GM23248 (cell line): ENCODE measurements at regions not wholly inside any gene's neighbourhood (a gene's known extent, or its start where the extent isn't known, plus 50 kb on each side); places are given as distances from the start of the nearest gene placed in this dataset.
A peak's percentile ranks its signal among the peaks of the same experiment; 100 is the strongest.

Experiments
- DNase-seq: peaks from one replicate; pipeline ENCODE4 v3.0.0-alpha.2; 2015
- H2AFZ ChIP-seq: fragments of 200-600 bp; sonication (generic); 2 replicates; pipeline ENCODE4 v1.6.1; 2016; ENCODE audit warnings: antibody characterized with exemption
- H3F3A ChIP-seq: fragments of 200-600 bp; sonication (generic); 2 replicates; pipeline ENCODE4 v1.6.1; 2016; ENCODE audit warnings: mild to moderate bottlenecking, antibody characterized with exemption, mixed run types; ENCODE audit not compliant: insufficient read depth
- H3K27ac ChIP-seq: fragments of 200-600 bp; sonication (generic); 2 replicates; pipeline ENCODE4 v1.5.1; 2016; ENCODE audit warnings: mild to moderate bottlenecking
- H3K27me3 ChIP-seq: fragments of 200-600 bp; sonication (generic); replicated peaks from 2 replicates; pipeline ENCODE4 v1.6.1; 2016; ENCODE audit warnings: mild to moderate bottlenecking; ENCODE audit not compliant: insufficient read depth
- H3K36me3 ChIP-seq: fragments of 200-600 bp; sonication (generic); 2 replicates; pipeline ENCODE4 v1.6.1; 2016; ENCODE audit warnings: low read depth, mild to moderate bottlenecking
- H3K4me1 ChIP-seq: fragments of 200-600 bp; sonication (generic); 2 replicates; pipeline ENCODE4 v1.6.1; 2016; ENCODE audit warnings: mild to moderate bottlenecking; ENCODE audit not compliant: insufficient read depth
- H3K4me2 ChIP-seq: fragments of 200-600 bp; sonication (generic); one replicate; pipeline ENCODE4 v1.6.1; 2016; ENCODE audit warnings: mild to moderate bottlenecking; ENCODE audit not compliant: unreplicated experiment
- H3K4me3 ChIP-seq: fragments of 200-600 bp; sonication (generic); 2 replicates; pipeline ENCODE4 v1.5.1; 2016; ENCODE audit warnings: mild to moderate bottlenecking
- H3K79me2 ChIP-seq: fragments of 200-600 bp; sonication (generic); 2 replicates; pipeline ENCODE4 v1.6.1; 2016; ENCODE audit warnings: mild to moderate bottlenecking; ENCODE audit not compliant: insufficient read depth
- H3K9ac ChIP-seq: fragments of 200-600 bp; sonication (generic); 2 replicates; pipeline ENCODE4 v1.6.1; 2016; ENCODE audit warnings: mild to moderate bottlenecking
- H3K9me2 ChIP-seq: fragments of 200-600 bp; sonication (generic); 2 replicates; pipeline ENCODE4 v1.6.1; 2016; ENCODE audit warnings: mixed run types, mild to moderate bottlenecking, moderate library complexity; ENCODE audit not compliant: insufficient read depth
- H3K9me3 ChIP-seq: fragments of 200-600 bp; sonication (generic); one replicate; pipeline ENCODE4 v1.6.1; 2017; ENCODE audit warnings: low read depth
- H4K20me1 ChIP-seq: fragments of 200-600 bp; sonication (generic); 2 replicates; pipeline ENCODE4 v1.6.0; 2016; ENCODE audit not compliant: insufficient read depth
- EZH2 ChIP-seq: fragments of 200-600 bp; sonication (generic); IDR thresholded peaks from 2 replicates; pipeline ENCODE4 v1.6.1; 2018; ENCODE audit warnings: antibody characterized with exemption, mild to moderate bottlenecking; ENCODE audit not compliant: insufficient read depth, poor library complexity, severe bottlenecking
- EZH2phosphoT487 ChIP-seq: fragments of 200-600 bp; sonication (generic); IDR thresholded peaks from 2 replicates; pipeline ENCODE4 v1.6.1; 2018; ENCODE audit warnings: antibody characterized with exemption, moderate library complexity, mild to moderate bottlenecking, low read depth; ENCODE audit not compliant: insufficient read depth
- WGBS, 2 experiments: methylation state at CpG; one replicate each; pipeline ENCODE4 v1.1.6; 2015 to 2017; ENCODE audit warnings: low lambda C conversion rate in 2 of 2, low coverage in 1 of 2; ENCODE audit errors: missing lambda C conversion rate in 2 of 2; 5-methylcytosine and 5-hydroxymethylcytosine counted together
- in situ Hi-C: fragments of 300-500 bp; cut with MboI; formaldehyde crosslinking; loops from 2 replicates; pipeline ENCODE4 v1.15.0; 2020

DNA sequence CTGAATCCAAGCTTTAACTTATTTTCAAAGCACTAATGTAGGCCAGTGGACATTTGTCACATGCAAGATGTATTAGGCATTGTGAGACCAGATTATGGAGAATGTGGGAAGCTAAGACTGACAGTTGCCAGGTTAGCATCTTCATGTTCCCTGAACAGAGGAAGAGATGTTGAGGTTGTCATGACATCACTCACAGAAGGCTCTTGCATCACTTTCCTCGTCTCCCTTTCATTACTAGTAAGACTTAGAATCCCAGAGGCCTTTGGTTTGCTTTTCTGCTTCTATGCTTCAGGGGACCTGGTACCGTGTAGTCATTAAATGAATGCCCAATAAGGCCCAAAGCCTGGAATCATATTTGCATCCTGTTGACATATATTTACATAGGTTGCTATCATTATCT, 76.4 kb upstream of the RPS23 start:
- peaks cover 52% of the 10 kb centered on the region for H3F3A ChIP-seq
- H3K4me1 ChIP-seq: peaks cover 53% of the 10 kb centered on the region
- TF ChIP-seq EZH2phosphoT487 (no peak), EZH2 (no peak)
- no peak overlapping the region for H3K27ac ChIP-seq
- H2AFZ ChIP-seq: no peak overlapping the region
- no peak overlapping the region for H3K9ac ChIP-seq
- DNase-seq: no peak
- H3K36me3 ChIP-seq: no peaks in the 10 kb centered on the region
- no peaks in the 10 kb centered on the region for H4K20me1 ChIP-seq
- no peaks in the 10 kb centered on the region for H3K9me2 ChIP-seq
- in situ Hi-C loops: loop anchor here (25.0 kb wide), 2 partner anchors 283 to 433 kb away; no protein-coding TSS in a partner anchor
- H3K4me3 ChIP-seq: no peak overlapping the region
- 97 to 98% methylated on average over 2 of the region's 2 CpGs for WGBS, 2 experiments
- H3K27me3 ChIP-seq: no peaks in the 10 kb centered on the region
- H3K9me3 ChIP-seq: no peaks in the 10 kb centered on the region
- no peak overlapping the region for H3K4me2 ChIP-seq
- H3K79me2 ChIP-seq: no peaks in the 10 kb centered on the region

DNA sequence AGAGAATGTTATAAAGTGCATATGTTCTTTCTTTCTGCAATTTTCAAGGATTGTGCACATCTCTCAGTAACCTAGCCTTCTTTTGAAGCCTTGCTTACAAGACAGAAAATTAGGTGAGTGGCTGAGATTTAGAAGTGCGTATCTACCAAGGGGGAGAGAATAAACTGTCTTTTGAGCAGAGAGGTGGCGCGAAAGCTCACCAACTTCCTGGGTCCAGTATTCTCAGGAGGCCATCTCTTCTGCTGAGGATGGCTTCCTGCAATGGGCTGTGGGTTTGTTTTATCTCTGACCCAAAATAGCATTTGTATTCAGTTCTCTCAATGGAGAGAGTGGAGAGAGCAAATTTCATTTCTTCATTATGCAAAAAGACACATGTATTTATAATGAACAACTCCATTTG, 75.4 kb upstream of the RPS23 start:
- Histone ChIP-seq H3K9ac (no peak overlapping the region), H3K79me2 (no peaks in the 10 kb centered on the region), H2AFZ (no peak overlapping the region), H3K27ac (no peak overlapping the region), H3K4me1 (peaks cover 54% of the 10 kb centered on the region), H3K27me3 (no peaks in the 10 kb centered on the region), H3K9me3 (no peaks in the 10 kb centered on the region), H3F3A (peaks cover 46% of the 10 kb centered on the region), H3K4me3 (no peak overlapping the region), H3K9me2 (no peaks in the 10 kb centered on the region), H4K20me1 (no peaks in the 10 kb centered on the region), H3K36me3 (no peaks in the 10 kb centered on the region), H3K4me2 (no peak overlapping the region)
- 99 to 100% methylated on average over 3 of the region's 3 CpGs for WGBS, 2 experiments
- in situ Hi-C loops: loop anchor here (25.0 kb wide), 2 partner anchors 284 to 434 kb away; no protein-coding TSS in a partner anchor
- DNase-seq: no peak
- TF ChIP-seq EZH2phosphoT487 (no peak), EZH2 (no peak)

DNA sequence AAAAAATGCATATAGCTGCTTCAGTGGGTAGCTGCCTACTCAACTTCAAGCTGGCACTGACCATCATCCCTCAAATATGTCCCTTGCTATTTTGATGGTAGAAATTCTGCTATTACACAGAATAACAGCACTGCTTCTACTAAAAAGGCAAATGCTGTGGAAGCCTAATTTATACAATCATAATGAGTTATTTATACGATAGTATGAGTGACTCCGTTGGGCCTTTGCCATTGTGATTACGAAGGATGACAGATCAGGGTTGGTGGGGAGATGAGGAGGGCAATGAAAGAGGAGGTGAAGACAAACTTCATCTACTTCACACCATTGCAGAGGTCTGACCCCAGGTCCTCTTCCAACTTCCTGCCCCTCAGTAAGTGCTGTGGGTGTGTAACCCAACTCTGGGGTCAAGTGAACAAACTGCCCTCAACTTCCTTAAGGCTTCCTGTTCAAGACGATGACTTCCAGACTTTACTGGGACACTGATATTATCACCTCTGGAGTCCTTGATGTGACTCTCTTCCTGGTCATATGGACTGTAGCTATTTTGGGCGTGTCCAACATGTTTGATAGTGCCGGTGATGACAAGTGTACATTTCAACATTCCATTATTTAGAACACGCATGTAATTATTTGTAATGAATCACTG, 74.1 kb upstream of the RPS23 start:
- Histone ChIP-seq H3F3A (peaks cover 47% of the 10 kb centered on the region), H3K36me3 (no peaks in the 10 kb centered on the region), H4K20me1 (no peaks in the 10 kb centered on the region), H2AFZ (0 out of 2 replicates have a peak overlapping the region, but pooled peaks have one; percentile 14), H3K9ac (peak overlapping the region; percentile 40), H3K9me2 (no peaks in the 10 kb centered on the region), H3K4me3 (no peak overlapping the region), H3K9me3 (no peaks in the 10 kb centered on the region), H3K27ac (peak overlapping the region; percentile 66), H3K79me2 (no peaks in the 10 kb centered on the region), H3K4me2 (peak overlapping the region; percentile 24), H3K27me3 (no peaks in the 10 kb centered on the region), H3K4me1 (peaks cover 56% of the 10 kb centered on the region)
- in situ Hi-C loops: loop anchor here (25.0 kb wide), 2 partner anchors 285 to 435 kb away; no protein-coding TSS in a partner anchor
- no peak for TF ChIP-seq EZH2
- TF ChIP-seq EZH2phosphoT487: no peak
- 7% methylated on average over 7 of the region's 7 CpGs for WGBS, 2 experiments
- peak; percentile 65 for DNase-seq

DNA sequence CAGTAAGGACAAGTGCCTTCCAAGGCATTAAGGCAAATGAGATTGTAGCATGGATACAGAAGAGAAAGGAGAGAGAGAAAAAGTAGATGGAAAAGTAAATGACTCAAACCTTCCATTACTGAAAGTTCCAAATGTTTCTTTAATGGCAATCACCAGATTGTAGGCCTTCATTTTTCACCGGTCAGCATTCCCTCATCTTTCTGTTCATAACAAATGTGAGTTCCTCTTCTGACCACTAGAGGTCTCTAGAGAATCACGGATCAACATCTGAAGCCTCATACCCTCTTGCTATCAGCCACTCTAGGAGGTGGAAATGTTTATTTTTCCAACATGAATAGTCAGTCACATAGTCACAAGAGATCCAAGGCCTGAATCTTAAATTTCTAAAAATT, 73.6 kb upstream of the RPS23 start:
- 7 to 12% methylated on average over 2 of the region's 2 CpGs for WGBS, 2 experiments
- H3K79me2 ChIP-seq: no peaks in the 10 kb centered on the region
- H3K4me1 ChIP-seq: peaks cover 57% of the 10 kb centered on the region
- no peak overlapping the region for H3K4me3 ChIP-seq
- no peaks in the 10 kb centered on the region for H3K36me3 ChIP-seq
- TF ChIP-seq EZH2phosphoT487: no peak
- no peak for TF ChIP-seq EZH2
- H4K20me1 ChIP-seq: no peaks in the 10 kb centered on the region
- H3K27me3 ChIP-seq: no peaks in the 10 kb centered on the region
- peaks cover 43% of the 10 kb centered on the region for H3F3A ChIP-seq
- H3K27ac ChIP-seq: peak overlapping the region; percentile 66
- H2AFZ ChIP-seq: 0 out of 2 replicates have a peak overlapping the region, but pooled peaks have one; percentile 14
- no peaks in the 10 kb centered on the region for H3K9me3 ChIP-seq
- H3K9me2 ChIP-seq: no peaks in the 10 kb centered on the region
- H3K4me2 ChIP-seq: peak overlapping the region; percentile 24
- peak overlapping the region; percentile 40 for H3K9ac ChIP-seq
- in situ Hi-C loops: loop anchor here (25.0 kb wide), 2 partner anchors 286 to 436 kb away; no protein-coding TSS in a partner anchor
- peak; percentile 83 for DNase-seq
